HL-60 (cell line): ENCODE measurements at regions not wholly inside any gene's neighbourhood (a gene's known extent, or its start where the extent isn't known, plus 50 kb on each side); places are given as distances from the start of the nearest gene placed in this dataset.

Experiments
- DNase-seq, 2 experiments: peaks; one replicate each; pipeline ENCODE4 v3.0.0-alpha.2; 2010 to 2020; ENCODE audit warnings: low read depth in 1 of 2, low spot score in 1 of 2
- H3K27ac ChIP-seq: fragments of 250-450 bp; sonication (Bioruptor Pico); replicated peaks from 2 replicates; pipeline ENCODE4 v1.5.1; 2020; ENCODE audit warnings: mild to moderate bottlenecking, moderate library complexity
- H3K27me3 ChIP-seq: fragments of 250-450 bp; sonication (Bioruptor Pico); 2 replicates; pipeline ENCODE4 v1.5.1; 2021; ENCODE audit warnings: mild to moderate bottlenecking, moderate library complexity; ENCODE audit not compliant: insufficient read depth, poor library complexity, severe bottlenecking
- H3K4me3 ChIP-seq: replicated peaks from 2 replicates; pipeline ENCODE4 v1.5.1; 2011; ENCODE audit warnings: mild to moderate bottlenecking, control low read depth, low read length; ENCODE audit not compliant: insufficient read depth
- CTCF ChIP-seq: IDR thresholded peaks from one replicate; pipeline ENCODE4 v1.5.1; 2011; ENCODE audit warnings: low read length, control low read depth, inconsistent platforms; ENCODE audit not compliant: insufficient read depth
- GABPA ChIP-seq: IDR thresholded peaks from 2 replicates; pipeline ENCODE4 v1.6.1; 2012; ENCODE audit warnings: low read depth
- POLR2AphosphoS5 ChIP-seq: IDR thresholded peaks from 2 replicates; pipeline ENCODE4 v1.6.1; 2012; ENCODE audit warnings: low read depth
- REST ChIP-seq: IDR thresholded peaks from 2 replicates; pipeline ENCODE4 v1.6.1; 2012; ENCODE audit warnings: low read depth; ENCODE audit not compliant: insufficient replicate concordance
- SPI1 ChIP-seq: IDR thresholded peaks from 2 replicates; pipeline ENCODE4 v1.6.1; 2012; ENCODE audit warnings: low read depth, mild to moderate bottlenecking, borderline replicate concordance

GRCh38 chr4:85368240-85368639 lies 106.7 kb upstream of the ARHGAP24 start:
- no peak for DNase-seq
- Histone ChIP-seq H3K27ac (no peak overlapping the region), H3K4me3 (no peak overlapping the region), H3K27me3 (no peaks in the 10 kb centered on the region)
- TF ChIP-seq GABPA (no peak), CTCF (no peak), SPI1 (no peak), REST (no peak), POLR2AphosphoS5 (no peak)

GRCh38 chr4:85368932-85369331 lies 106.0 kb upstream of the ARHGAP24 start:
- Histone ChIP-seq H3K27me3 (no peaks in the 10 kb centered on the region), H3K27ac (no peak overlapping the region), H3K4me3 (no peak overlapping the region)
- TF ChIP-seq REST (no peak), SPI1 (peak; percentile 56; the same call in 1 of the 2 replicates)
- DNase-seq, result no peak

- DNase-seq, result no peak
- no peak overlapping the region for H3K4me3 ChIP-seq
- no peaks in the 10 kb centered on the region for H3K27me3 ChIP-seq
- no peak for TF ChIP-seq GABPA
- TF ChIP-seq POLR2AphosphoS5, result no peak
- TF ChIP-seq SPI1, result no peak
- no peak for TF ChIP-seq CTCF
- no peak for TF ChIP-seq REST
- no peak overlapping the region for H3K27ac ChIP-seq
These were observed 105.1 kb upstream of the ARHGAP24 start for GRCh38 chr4:85369703-85370380.
